NCI-H2171 (cell line): ENCODE measurements at regions not wholly inside any gene's neighbourhood (a gene's known extent, or its start where the extent isn't known, plus 50 kb on each side); places are given as distances from the start of the nearest gene placed in this dataset.

ENCODE experiments used
- DNase-seq: peaks from one replicate; lab custom pipeline; 2025; lab: John Stamatoyannopoulos, UW

DNA sequence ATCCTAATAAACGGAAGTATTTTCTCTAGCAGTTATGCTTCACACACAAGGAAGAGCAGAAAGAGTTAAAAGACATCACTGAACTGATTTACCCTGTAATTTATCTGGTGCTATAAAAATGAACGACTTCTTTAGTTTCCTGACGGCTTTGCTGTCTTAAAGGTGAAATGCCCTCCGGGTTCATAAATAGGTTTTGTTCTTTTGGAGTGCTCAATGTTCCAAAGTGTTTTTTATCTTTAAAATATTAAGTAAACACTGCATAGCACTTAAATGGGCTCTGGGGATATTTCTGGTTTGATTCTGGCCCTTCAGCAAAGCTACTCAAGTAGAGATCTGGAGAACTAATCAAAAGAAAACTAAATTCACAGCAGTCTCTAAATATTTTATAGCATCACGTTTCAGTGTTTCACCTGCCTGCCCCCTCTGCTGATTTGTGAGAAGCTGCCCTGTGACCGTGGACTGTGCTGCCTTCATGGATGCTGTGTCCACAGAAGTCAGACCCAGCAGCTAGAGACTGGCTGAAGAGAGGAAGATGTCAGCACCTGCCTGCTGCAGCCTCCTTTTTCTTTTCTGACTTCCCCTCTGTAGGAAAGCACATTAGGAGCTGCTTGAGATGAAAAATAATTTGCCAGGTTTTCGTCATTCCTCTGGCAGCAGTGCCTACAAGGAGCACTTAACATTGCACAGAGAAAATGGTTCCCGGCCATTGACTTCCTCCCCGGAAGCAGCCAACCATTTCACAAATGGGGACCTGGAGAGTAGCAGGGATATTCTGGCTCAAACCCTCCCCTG, 205.1 kb upstream of the FSCB start:
- DNase-seq = no peak

DNA sequence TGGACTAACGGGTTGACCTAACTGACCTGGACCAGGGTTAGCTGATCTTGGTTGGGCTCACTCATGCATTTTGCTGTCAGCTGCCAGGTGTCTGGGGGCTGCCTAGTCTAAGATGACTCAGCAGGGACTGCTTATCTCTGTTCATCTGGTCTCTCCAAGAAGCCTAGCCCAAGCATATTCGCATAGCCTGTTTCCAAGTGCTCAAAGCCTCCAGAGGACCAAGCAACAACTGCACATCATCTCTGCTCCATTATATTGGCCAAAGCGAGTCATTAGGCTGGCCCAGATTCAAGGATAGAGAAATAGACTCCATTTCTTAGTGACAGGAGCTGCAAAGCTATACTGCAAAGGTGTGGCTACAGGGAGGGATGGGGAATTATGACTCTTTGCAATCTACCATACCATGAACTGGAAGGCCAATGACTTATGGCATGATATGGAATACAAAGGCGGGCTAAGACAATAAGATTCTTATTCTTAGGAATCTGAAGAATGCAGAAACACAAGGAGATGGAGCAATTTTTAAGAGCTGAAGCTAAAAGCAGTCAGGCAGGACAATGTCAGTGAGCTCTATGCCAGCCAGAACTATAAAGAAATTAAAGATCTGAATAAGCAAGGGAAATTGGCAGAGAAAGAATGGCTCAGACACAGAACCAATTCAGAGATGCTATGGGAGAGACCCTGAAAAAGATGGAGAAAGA, 194.6 kb upstream of the FSCB start:
- no peak for DNase-seq

DNA sequence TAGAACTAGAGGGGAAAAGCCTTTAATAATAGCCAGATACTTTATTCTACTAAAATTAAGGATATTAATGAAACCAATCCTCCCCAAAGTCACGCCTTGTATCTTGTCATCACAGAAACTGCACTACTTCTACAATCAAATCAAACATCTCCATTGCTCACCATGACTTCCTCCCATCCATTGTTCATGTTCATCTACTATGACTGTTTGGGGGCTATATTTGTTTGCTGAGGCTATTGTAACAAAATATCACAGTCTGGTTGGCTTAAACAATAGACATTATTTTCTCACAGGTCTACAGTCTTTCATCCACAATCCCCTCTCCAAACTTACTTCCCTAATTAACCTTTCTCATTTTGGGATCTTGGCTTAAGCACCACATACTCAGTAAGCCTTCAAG, 193.6 kb upstream of the FSCB start:
- no peak for DNase-seq

DNA sequence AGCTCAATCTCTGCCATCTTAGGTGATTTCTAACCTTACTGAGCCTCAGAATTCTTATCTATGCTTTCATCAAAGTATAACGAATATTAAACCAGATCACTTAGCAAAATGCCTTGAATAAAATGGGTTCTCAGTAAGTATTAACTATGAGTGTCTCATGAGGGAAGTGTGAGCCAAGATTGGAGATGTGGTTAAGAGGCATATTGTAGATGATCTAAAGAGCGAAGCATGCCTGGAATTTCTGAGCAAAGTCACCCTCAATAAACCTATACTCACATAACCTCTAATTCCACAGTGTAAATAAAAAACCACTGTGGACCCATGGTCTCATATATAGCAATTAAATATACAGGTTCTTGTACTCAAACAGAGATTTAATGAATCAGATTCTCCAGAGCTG, 193.1 kb upstream of the FSCB start:
- DNase-seq = no peak

DNA sequence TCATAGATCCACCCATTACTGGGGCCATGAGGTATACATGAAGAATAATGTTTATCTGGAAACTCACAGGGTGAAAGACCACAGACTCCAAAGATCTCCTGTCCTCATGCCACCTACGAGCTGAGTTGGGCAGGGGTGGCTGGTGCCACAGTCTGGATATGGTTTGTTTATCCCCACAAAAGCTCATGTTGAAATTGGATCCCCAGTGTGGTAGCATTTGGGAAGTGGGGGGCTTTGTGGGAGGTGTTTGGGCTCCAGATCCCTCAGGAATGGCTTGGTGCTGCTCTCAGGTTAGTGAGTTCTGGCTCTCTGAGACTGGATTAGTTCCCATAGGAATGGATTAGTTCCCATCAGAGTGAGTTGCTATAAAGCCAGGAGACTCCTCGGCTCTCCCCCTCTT, 192.3 kb upstream of the FSCB start:
- DNase-seq = no peak

DNA sequence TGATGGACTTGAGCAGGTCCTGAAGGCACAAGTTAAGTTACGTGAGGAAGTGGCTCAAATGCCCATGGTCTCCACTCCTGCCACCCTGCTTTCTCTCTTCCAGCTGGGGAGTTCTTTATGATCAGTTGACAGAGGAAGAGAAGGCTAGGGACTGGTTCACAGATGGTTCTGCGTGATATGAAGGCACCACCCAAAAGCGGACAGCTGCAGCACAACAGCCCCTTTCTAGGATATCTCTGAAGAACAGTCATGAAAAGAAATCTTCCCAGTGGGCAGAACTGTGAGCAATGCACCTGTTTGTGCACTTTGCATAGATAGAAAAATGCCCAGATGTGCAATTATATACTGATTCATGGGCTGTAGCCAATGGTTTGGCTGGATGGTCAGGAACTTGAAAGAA, 162.4 kb upstream of the FSCB start:
- no peak for DNase-seq

DNA sequence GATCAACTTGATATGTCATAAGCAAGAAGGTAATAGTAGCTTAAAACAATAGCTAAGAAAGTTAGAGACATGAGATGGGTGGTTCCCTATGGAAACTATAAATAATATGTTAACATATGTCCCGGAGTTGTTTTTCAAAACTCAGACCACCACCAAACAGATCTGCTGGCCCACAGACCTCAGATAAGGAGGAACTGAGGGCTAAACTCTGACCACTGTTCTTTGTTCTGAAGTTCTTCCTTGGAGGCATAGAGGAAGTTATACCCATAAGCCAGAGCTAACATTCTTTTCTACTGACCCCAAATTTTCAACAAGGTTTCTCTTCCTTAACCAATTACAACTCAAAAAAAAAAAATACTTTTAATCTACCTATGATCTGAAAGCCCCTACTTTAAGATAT, 156.1 kb upstream of the FSCB start:
- DNase-seq = no peak

DNA sequence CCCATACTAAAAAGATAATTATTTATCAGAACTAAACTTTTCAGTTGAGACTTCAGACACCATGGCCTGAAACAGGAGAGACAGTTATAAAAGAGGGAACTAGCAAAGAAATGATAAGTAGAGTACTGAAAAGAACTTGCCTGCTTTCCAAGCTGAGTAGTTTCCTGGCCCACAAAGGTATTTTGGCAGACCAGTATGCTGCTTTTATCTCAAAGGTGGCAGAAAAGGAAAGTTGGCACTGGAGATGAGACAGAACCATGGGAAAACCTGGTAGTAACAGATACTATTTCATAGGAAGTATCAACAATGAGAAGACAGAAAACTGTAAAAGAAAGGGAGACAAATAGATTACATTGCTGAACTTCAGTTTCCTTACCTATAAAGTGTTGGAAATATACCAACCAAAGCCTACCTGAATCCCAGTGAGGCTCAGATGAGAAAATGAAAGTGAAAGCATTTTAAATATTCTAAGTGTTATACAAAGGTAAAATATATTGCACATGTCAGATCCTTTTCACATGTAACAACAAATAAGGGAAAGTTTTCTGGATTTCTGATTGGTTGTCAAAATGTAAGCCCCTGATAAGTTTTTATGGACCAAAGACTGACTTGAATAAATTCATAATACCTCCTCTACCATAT, 155.3 kb upstream of the FSCB start:
- no peak for DNase-seq

DNA sequence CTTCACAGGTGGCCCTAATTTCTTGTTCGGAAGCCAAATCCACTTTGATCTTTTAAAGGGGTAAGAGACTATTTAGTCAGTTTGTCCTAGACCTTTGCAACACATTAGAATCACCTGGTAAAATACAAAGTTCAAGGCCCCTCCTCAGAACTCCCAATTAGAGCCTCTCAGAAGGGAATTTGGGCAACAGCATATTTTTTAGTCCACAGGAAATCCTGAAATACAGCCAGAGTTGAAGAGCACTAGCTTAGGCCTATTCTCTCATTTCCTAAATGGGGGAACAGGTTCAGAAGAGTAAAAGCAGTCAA, 151.3 kb upstream of the FSCB start:
- no peak for DNase-seq

DNA sequence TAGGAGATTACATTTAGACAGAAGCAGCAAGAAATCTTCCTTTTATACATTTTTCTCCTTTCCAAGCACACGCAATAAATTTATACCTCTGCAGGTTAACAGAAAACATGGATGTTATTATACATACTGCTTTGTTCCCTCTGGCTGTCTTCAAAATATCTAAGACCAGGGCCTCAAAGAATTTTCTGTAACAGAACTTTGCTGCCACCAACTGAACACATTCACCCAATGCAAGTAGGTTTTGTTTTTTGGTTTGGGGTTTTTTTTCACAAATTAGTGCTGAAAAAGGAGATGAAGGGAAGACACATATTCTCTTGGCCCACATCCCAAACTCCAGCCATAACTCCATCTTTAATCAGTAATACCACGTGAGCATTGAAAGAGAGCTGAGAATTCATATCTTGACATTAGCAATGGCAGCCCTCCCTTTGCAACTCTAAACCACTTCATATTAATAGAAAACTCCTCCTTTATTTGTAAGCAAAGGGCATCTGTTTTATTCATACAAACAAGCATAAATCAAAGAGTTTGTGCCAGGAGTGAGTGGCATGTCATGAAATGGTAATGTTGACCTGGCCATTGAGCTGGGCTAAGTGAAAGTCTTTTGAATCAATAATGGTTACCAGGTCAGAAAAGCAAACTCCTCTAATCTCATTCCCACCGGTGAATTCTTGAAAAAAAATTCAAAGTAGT, 150.8 kb upstream of the FSCB start:
- DNase-seq = no peak

DNA sequence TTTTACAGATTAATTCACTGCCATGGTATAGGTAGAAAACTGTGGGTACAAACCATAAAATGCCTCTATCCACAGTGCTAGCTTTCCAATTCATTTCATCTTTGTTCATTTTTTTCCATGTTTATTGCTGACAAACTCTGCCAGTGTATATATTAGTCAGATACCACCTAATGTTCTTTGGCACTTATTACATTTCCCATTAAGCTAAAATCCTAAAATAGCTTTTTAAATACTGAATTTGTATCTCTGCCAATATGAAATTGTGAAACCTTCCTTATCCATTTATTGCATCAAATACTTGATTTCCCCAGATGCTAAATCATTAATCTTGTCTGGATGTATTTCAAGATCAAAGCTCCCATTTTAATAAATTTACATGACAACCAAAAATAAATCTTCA, 150.1 kb upstream of the FSCB start:
- no peak for DNase-seq

DNA sequence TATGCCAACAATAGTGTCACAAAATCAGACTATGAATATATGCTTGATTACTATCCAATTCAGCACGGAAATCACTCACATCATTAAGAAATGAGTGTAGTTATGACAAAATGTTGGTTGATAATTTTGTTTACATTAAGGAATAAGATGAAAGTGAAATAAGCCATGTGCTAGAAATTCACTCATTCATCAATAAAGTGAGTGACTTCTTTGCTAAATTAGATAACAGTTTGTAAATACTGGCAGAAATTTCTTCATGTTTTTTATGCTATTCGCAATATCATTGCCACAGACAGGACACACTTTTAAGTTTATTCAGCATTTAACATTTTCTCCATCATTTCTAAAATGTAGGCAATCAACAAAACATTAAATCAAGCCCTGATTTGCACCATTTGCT, 147.5 kb upstream of the FSCB start:
- DNase-seq = no peak

DNA sequence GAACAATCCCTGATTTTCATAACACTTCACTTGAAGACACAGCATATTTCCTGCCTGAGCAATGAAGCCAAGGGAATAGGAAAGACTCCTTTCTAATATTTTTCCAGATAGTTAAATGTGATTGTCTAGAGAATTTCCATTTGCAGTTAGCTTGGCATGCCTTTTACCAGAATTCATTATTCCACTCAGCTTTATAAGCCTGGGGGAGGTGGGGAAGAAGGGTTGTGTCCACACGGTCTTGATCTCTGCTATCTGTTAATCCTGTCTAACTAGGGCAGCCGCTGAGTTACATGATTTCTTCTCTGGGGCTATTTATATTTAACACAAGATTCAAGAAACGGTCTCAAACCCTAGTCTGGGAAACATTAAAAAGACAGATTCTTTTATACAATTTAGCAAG, 146.6 kb upstream of the FSCB start:
- DNase-seq = no peak

DNA sequence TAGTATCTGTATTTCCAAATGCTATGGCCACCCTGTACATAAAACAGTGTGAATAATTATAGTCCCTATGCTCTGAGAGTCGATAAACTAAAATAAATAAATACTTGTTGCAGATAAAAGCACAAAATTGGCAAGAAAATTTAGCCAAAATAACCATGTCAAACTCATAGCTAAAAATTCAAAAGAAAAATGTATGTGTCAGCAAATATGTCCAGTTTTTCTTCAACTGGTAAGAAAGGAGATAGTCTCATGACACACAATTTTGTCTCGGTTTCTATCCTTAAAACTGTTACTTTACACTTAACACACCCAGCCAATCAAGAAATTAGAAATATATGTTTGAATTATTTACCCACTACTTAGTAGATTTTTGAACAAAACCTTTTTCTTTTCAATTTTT, 145.6 kb upstream of the FSCB start:
- DNase-seq = no peak

DNA sequence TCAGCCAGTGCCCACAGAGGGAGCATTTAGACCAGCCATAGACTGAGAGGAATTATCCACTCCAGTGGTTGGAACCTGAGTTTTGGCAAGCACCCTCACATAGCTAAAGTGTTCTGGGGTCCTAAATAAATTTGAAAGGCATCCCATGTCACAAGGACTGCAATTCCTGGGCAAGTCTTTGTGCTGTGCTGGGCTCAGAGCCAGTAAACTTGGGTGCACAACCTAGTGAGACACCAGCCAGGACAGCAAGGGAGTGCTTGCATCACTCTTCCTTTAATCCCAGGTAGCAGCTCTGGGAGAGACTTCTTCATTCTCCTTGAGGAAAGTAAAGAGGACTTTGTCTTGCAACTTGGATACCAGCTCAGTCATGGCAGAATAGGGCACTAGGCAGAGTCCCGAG, 142.0 kb upstream of the FSCB start:
- no peak for DNase-seq

DNA sequence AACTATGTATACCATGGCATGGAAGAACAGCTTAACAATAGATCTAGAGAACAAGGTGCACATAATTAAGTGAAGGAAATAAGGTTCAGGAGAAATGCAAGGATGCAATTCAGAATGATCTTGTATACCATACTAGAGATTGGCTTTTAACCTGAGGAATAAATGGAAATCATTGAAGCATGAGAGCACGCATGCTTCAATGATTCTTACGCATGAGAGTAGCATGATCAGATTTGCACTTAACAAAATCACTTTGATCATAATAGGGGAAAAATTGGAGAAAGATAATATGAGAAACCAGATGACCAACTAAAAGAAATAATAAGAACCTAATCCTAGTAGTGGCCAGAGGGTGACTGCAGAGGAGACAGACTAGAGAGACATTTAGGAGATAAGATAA, 133.3 kb upstream of the FSCB start:
- no peak for DNase-seq

DNA sequence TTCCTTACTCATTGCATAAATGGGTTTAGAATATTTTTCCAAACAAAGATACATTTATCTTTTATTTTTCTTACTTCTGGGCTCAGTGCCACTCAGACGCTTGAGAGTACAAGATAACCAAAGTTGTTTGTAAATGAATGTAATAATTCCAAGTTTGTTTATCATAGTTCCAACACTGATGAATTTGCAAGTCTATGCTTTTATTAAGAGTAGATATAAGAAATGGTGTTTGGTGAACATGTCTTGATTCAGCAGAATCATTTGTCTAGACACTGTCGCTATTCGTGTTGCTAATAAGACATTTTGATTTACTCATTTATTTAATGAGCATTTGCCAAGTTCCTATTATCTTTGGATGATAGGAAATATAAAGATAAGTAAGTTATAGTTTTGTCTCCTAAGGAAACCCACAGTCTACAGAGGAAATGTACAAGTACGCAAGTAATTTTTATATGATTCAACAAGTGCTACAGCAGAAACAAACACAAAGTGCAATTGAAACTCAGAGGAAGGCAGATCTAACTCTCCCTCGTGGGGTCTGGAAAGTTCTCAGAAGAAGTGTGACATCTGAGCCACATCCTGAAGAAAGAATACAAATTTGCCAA, 132.8 kb upstream of the FSCB start:
- DNase-seq = no peak

DNA sequence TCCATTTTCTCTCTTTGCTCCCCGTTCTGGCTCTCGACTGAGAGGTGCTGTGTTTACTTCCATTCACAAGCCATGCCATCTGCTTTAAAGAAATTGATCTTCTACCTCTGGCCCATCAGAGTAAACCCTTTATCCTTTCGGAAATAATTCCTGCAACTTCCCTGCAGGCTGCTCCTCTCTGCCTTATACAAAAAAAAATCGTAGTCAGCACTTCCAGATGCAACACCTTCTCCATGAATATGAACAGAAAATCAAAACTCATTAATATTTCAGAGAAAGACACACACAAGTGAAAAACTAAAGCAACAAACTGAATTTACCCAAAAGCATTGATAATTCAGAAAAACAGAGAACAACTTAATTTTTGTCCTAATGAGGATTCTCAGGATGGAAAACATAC, 127.6 kb upstream of the FSCB start:
- DNase-seq = no peak

DNA sequence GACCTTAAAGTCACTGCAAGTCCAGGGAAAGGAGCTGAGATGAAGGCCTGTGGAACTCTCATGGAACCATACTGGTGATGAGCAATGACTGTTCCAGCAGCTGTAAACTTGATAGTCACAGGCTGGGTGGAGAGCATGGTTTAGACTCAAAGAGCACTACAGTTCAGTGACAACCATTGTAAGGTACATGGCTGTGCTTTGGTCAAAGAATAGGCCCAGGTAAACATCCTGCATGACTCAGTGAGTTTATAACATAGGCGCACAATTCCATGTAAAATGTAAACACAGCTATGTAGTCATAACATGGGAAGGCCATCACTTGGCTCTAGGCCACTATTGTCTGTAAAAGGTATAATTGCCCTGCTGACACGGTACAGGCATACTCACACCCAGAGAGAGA, 119.3 kb upstream of the FSCB start:
- no peak for DNase-seq

DNA sequence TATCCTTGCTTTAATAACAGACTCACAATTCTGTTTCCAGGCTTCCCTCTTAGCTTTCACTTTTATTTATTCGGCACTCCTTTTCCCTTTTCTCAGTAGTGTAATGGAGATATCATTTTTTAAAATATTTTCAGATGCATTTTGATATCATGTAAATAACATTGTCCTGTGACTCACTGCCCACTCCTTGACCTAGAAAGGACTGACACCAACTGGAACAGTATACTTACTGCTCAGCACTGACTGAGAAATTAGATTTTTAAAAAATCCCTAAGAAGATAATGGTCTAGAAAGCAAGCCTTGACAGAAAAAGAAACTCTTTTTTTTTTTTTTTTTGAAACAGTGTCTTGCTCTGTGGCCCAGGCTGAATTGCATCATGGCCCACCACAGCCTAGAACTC, 118.0 kb upstream of the FSCB start:
- DNase-seq = no peak

DNA sequence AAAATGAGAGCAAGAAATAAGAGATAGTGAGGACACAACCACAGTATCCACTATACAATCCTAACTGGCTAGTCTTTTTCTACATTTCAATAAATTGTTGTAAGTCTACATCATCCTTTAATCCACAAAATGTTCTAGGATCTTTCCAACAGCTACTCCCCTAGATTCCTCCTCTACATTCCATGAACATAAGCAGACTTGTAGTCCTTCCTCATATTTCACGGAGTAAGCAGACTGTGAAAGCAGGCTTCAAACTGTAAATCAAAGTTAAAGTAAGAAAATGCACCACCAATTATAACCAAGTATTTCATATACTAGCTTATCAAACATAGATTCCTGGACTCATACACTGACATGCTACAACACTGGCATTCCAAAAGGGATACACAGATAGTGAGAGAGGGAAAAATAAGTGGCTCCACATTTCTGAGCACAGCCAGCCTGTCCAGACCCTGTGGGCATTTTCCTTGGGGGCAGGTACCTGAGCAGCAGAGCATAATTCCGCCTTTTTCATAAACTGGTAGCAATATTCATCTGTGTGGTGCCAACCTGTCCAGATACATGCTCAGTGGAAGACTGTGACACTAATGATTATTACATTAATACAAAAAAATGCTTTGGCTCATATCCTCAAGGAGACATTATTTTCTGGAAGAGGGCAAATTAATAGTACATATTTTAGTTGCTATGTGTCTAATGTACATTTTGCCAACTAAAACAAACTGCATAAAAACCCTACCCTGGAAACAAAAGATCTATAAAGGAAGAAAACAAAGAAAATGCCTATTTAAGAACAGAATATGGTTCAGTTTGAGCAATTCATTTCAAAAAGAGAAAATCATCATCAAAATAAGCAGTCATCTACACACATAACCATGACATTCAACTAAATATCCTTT, 113.3 kb upstream of the FSCB start:
- DNase-seq = no peak

DNA sequence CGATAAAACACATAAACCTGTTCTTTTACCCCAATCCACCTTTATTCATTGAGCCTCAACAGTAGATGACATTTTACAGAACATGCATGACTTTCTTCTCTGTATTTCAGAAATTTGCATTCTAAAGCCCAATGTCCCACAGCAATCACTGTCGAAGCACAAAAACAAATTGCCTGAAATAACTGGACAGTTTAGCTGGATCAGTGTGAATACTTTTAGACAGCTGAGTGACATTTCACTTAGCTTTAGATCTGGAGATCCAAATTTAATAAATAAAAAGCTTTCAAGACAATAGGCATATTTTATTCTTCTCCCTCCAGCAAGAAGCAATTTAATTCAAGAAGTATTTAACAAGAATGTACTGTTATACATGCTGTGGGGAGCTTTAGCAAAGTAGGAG, 109.1 kb upstream of the FSCB start:
- DNase-seq = no peak
